Activated naive CD8-positive, alpha-beta T cell treated with anti-CD3 and anti-CD28 coated beads, Interleukin-2, amount 10 ng/mL, durations not matched to agents 7 days and 5 days (primary cell): ENCODE measurements at regions not wholly inside any gene's neighbourhood (a gene's known extent, or its start where the extent isn't known, plus 50 kb on each side); places are given as distances from the start of the nearest gene placed in this dataset.

ENCODE experiments used
- ATAC-seq: fragments of 150-1000 bp; cut with Tn5 transposase; one replicate; pipeline ENCODE4 v1.10.0; 2021; ENCODE audit warnings: low read depth, moderate library complexity
- POLR2A ChIA-PET: fragments of 350-600 bp; sonication (Branson Sonifier 250); formaldehyde crosslinking; loops from one replicate; lab custom pipeline; 2021; ENCODE audit warnings: antibody characterized with exemption; lab: Charles Lee
- DNase-seq: peaks from one replicate; pipeline ENCODE4 v3.0.0; 2021
- H3K27ac Mint-ChIP-seq: one replicate; pipeline ENCODE4 v1.8.0; 2022; ENCODE audit warnings: mild to moderate bottlenecking, mixed read lengths
- H3K27me3 Mint-ChIP-seq: one replicate; pipeline ENCODE4 v1.8.0; 2022; ENCODE audit warnings: mild to moderate bottlenecking, moderate library complexity, mixed read lengths
- H3K36me3 Mint-ChIP-seq: one replicate; pipeline ENCODE4 v1.8.0; 2021; ENCODE audit warnings: mild to moderate bottlenecking, mixed read lengths
- H3K4me1 Mint-ChIP-seq: one replicate; pipeline ENCODE4 v1.8.0; 2021; ENCODE audit warnings: mixed read lengths
- H3K4me3 Mint-ChIP-seq: one replicate; pipeline ENCODE4 v1.8.0; 2022; ENCODE audit warnings: mild to moderate bottlenecking, moderate library complexity, mixed read lengths
- H3K9me3 Mint-ChIP-seq: one replicate; pipeline ENCODE4 v1.8.0; 2021; ENCODE audit warnings: mixed read lengths

GRCh38 chr10:3366735-3367405, 194.3 kb upstream of the PITRM1 start:
- ATAC-seq (no peak), DNase-seq (no peak)
- Mint-ChIP-seq H3K9me3 (peaks cover 6% of the 10 kb centered on the region), H3K27ac (no peak overlapping the region), H3K4me3 (no peak overlapping the region), H3K36me3 (no peaks in the 10 kb centered on the region), H3K27me3 (peaks cover 3% of the 10 kb centered on the region), H3K4me1 (no peaks in the 10 kb centered on the region)
- POLR2A ChIA-PET = no interaction called here

- H3K27ac Mint-ChIP-seq = no peak overlapping the region
- peaks cover 11% of the 10 kb centered on the region for H3K9me3 Mint-ChIP-seq
- no peak overlapping the region for H3K4me3 Mint-ChIP-seq
- H3K36me3 Mint-ChIP-seq = no peaks in the 10 kb centered on the region
- H3K27me3 Mint-ChIP-seq = peaks cover 3% of the 10 kb centered on the region
- DNase-seq (no peak), ATAC-seq (no peak)
- H3K4me1 Mint-ChIP-seq = no peaks in the 10 kb centered on the region
- POLR2A ChIA-PET = no interaction called here
Measured at GRCh38 chr10:3366043-3366442, 193.5 kb upstream of the PITRM1 start.

- DNase-seq (no peak), ATAC-seq (no peak)
- peaks cover 6% of the 10 kb centered on the region for H3K27me3 Mint-ChIP-seq
- H3K36me3 Mint-ChIP-seq = no peaks in the 10 kb centered on the region
- no peak overlapping the region for H3K4me3 Mint-ChIP-seq
- H3K4me1 Mint-ChIP-seq = no peaks in the 10 kb centered on the region
- H3K27ac Mint-ChIP-seq = no peak overlapping the region
- POLR2A ChIA-PET = no interaction called here
- peaks cover 16% of the 10 kb centered on the region for H3K9me3 Mint-ChIP-seq
Measured at GRCh38 chr10:3365630-3366029, 193.0 kb upstream of the PITRM1 start.

GRCh38 chr10:3364768-3365480, 192.3 kb upstream of the PITRM1 start:
- POLR2A ChIA-PET = no interaction called here
- H3K4me1 Mint-ChIP-seq = no peaks in the 10 kb centered on the region
- peaks cover 17% of the 10 kb centered on the region for H3K9me3 Mint-ChIP-seq
- DNase-seq (no peak), ATAC-seq (no peak)
- no peaks in the 10 kb centered on the region for H3K36me3 Mint-ChIP-seq
- no peak overlapping the region for H3K4me3 Mint-ChIP-seq
- H3K27ac Mint-ChIP-seq = no peak overlapping the region
- peaks cover 7% of the 10 kb centered on the region for H3K27me3 Mint-ChIP-seq

GRCh38 chr10:3363311-3364045, 190.9 kb upstream of the PITRM1 start:
- POLR2A ChIA-PET = no interaction called here
- peaks cover 7% of the 10 kb centered on the region for H3K27me3 Mint-ChIP-seq

GRCh38 chr10:3362394-3362793, 189.8 kb upstream of the PITRM1 start:
- no peak for ATAC-seq
- H3K9me3 Mint-ChIP-seq = peaks cover 19% of the 10 kb centered on the region
- H3K4me1 Mint-ChIP-seq = no peaks in the 10 kb centered on the region
- no peak overlapping the region for H3K4me3 Mint-ChIP-seq
- peaks cover 7% of the 10 kb centered on the region for H3K27me3 Mint-ChIP-seq
- no peak overlapping the region for H3K27ac Mint-ChIP-seq
- POLR2A ChIA-PET = no interaction called here
- no peaks in the 10 kb centered on the region for H3K36me3 Mint-ChIP-seq
- DNase-seq = no peak

More at GRCh38 chr10:3363311-3364045, 190.9 kb upstream of the PITRM1 start:
- Mint-ChIP-seq H3K27ac (no peak overlapping the region), H3K4me1 (no peaks in the 10 kb centered on the region), H3K36me3 (no peaks in the 10 kb centered on the region), H3K4me3 (no peak overlapping the region), H3K9me3 (peaks cover 17% of the 10 kb centered on the region)
- DNase-seq (no peak), ATAC-seq (no peak)

- peaks cover 19% of the 10 kb centered on the region for H3K9me3 Mint-ChIP-seq
- peaks cover 2% of the 10 kb centered on the region for H3K4me1 Mint-ChIP-seq
- H3K36me3 Mint-ChIP-seq = no peaks in the 10 kb centered on the region
- POLR2A ChIA-PET = no interaction called here
- H3K27me3 Mint-ChIP-seq = peaks cover 7% of the 10 kb centered on the region
- H3K4me3 Mint-ChIP-seq = no peak overlapping the region
- ATAC-seq (no peak), DNase-seq (no peak)
- H3K27ac Mint-ChIP-seq = no peak overlapping the region
Measured at GRCh38 chr10:3361640-3362039, 189.1 kb upstream of the PITRM1 start.

- POLR2A ChIA-PET = no interaction called here
Measured at GRCh38 chr10:3357737-3358136, 185.2 kb upstream of the PITRM1 start.

GRCh38 chr10:3355536-3355935, 183.0 kb upstream of the PITRM1 start:
- no peak for DNase-seq
- Mint-ChIP-seq H3K27me3 (peaks cover 12% of the 10 kb centered on the region), H3K36me3 (no peaks in the 10 kb centered on the region), H3K9me3 (peaks cover 3% of the 10 kb centered on the region), H3K4me1 (peaks cover 6% of the 10 kb centered on the region), H3K27ac (no peak overlapping the region), H3K4me3 (no peak overlapping the region)
- POLR2A ChIA-PET = no interaction called here
- no peak for ATAC-seq

More at GRCh38 chr10:3357737-3358136, 185.2 kb upstream of the PITRM1 start:
- peaks cover 16% of the 10 kb centered on the region for H3K9me3 Mint-ChIP-seq
- peaks cover 2% of the 10 kb centered on the region for H3K4me1 Mint-ChIP-seq
- H3K4me3 Mint-ChIP-seq = no peak overlapping the region
- DNase-seq (no peak), ATAC-seq (no peak)
- peaks cover 6% of the 10 kb centered on the region for H3K27me3 Mint-ChIP-seq
- no peaks in the 10 kb centered on the region for H3K36me3 Mint-ChIP-seq
- no peak overlapping the region for H3K27ac Mint-ChIP-seq

- H3K9me3 Mint-ChIP-seq = peaks cover 2% of the 10 kb centered on the region
- no peak overlapping the region for H3K4me3 Mint-ChIP-seq
- ATAC-seq (no peak), DNase-seq (no peak)
- H3K27me3 Mint-ChIP-seq = peaks cover 18% of the 10 kb centered on the region
- POLR2A ChIA-PET = no interaction called here
- no peak overlapping the region for H3K27ac Mint-ChIP-seq
- peaks cover 6% of the 10 kb centered on the region for H3K4me1 Mint-ChIP-seq
- H3K36me3 Mint-ChIP-seq = no peaks in the 10 kb centered on the region
Measured at GRCh38 chr10:3354174-3354900, 181.8 kb upstream of the PITRM1 start.

GRCh38 chr10:3353235-3353634, 180.7 kb upstream of the PITRM1 start:
- DNase-seq (no peak), ATAC-seq (no peak)
- H3K27me3 Mint-ChIP-seq = peaks cover 18% of the 10 kb centered on the region
- POLR2A ChIA-PET = no interaction called here
- no peaks in the 10 kb centered on the region for H3K36me3 Mint-ChIP-seq
- no peak overlapping the region for H3K27ac Mint-ChIP-seq
- H3K9me3 Mint-ChIP-seq = peaks cover under 1% of the 10 kb centered on the region
- peaks cover 6% of the 10 kb centered on the region for H3K4me1 Mint-ChIP-seq
- H3K4me3 Mint-ChIP-seq = no peak overlapping the region

- H3K27ac Mint-ChIP-seq = no peak overlapping the region
- ATAC-seq = no peak
- POLR2A ChIA-PET = no interaction called here
- H3K9me3 Mint-ChIP-seq = no peaks in the 10 kb centered on the region
- no peaks in the 10 kb centered on the region for H3K36me3 Mint-ChIP-seq
- H3K4me3 Mint-ChIP-seq = no peak overlapping the region
- DNase-seq = no peak
- H3K4me1 Mint-ChIP-seq = peaks cover 4% of the 10 kb centered on the region
- H3K27me3 Mint-ChIP-seq = peaks cover 21% of the 10 kb centered on the region
Measured at GRCh38 chr10:3350617-3351258, 178.2 kb upstream of the PITRM1 start.

- no peak overlapping the region for H3K27ac Mint-ChIP-seq
- H3K4me3 Mint-ChIP-seq = no peak overlapping the region
- ATAC-seq (no peak), DNase-seq (no peak)
- POLR2A ChIA-PET = no interaction called here
- H3K27me3 Mint-ChIP-seq = peaks cover 23% of the 10 kb centered on the region
- H3K36me3 Mint-ChIP-seq = no peaks in the 10 kb centered on the region
- peaks cover 4% of the 10 kb centered on the region for H3K4me1 Mint-ChIP-seq
- H3K9me3 Mint-ChIP-seq = no peaks in the 10 kb centered on the region
Measured at GRCh38 chr10:3350205-3350604, 177.6 kb upstream of the PITRM1 start.
